Stimulated activated CD4-positive, alpha-beta T cell treated with anti-CD3 and anti-CD28 coated beads, Interleukin-12 subunit alpha, Interleukin-12 subunit beta, amount 100 ng/mL, for 4 hours (primary cell): ENCODE measurements at regions not wholly inside any gene's neighbourhood (a gene's known extent, or its start where the extent isn't known, plus 50 kb on each side); places are given as distances from the start of the nearest gene placed in this dataset.
A peak's percentile ranks its signal among the peaks of the same experiment; 100 is the strongest.
"Not testable (repeated sequence)": the region's sequence is repeated elsewhere in the genome, so short reads cannot be mapped to it uniquely, and the experiment has no call there.

Experiments used
- DNase-seq: peaks from one replicate; pipeline ENCODE4 v3.0.0-alpha.2; 2020

GRCh38 chr14:106717544-106717943 lies 1191.2 kb downstream of the TMEM121 start:
- DNase-seq, result not testable (repeated sequence)

GRCh38 chr14:106719880-106720279 lies 1193.5 kb downstream of the TMEM121 start:
- not testable (repeated sequence) for DNase-seq

GRCh38 chr14:106721926-106722325 lies 1195.5 kb downstream of the TMEM121 start:
- DNase-seq, result not testable (repeated sequence)

GRCh38 chr14:106722813-106723687 lies 1196.7 kb downstream of the TMEM121 start:
- DNase-seq, result not testable (repeated sequence)

- DNase-seq, result not testable (repeated sequence)
Measured at GRCh38 chr14:106727962-106728361, 1201.6 kb downstream of the TMEM121 start.

- no peak for DNase-seq
Measured at GRCh38 chr14:106728611-106729010, 1202.2 kb downstream of the TMEM121 start.

- DNase-seq, result no peak
Measured at GRCh38 chr14:106729551-106729950, 1203.2 kb downstream of the TMEM121 start.

- DNase-seq, result no peak
Measured at GRCh38 chr14:106733771-106734170, 1207.4 kb downstream of the TMEM121 start.

GRCh38 chr14:106737021-106737420 lies 1210.6 kb downstream of the TMEM121 start:
- DNase-seq, result no peak

GRCh38 chr14:106738075-106738474 lies 1211.7 kb downstream of the TMEM121 start:
- no peak for DNase-seq

GRCh38 chr14:106738598-106739258 lies 1212.3 kb downstream of the TMEM121 start:
- DNase-seq, result not testable (repeated sequence)

GRCh38 chr14:106741086-106741827 lies 1214.9 kb downstream of the TMEM121 start:
- not testable (repeated sequence) for DNase-seq

GRCh38 chr14:106745016-106745767 lies 1218.8 kb downstream of the TMEM121 start:
- not testable (repeated sequence) for DNase-seq

GRCh38 chr14:106750089-106750488 lies 1223.7 kb downstream of the TMEM121 start:
- DNase-seq, result not testable (repeated sequence)

GRCh38 chr14:106753751-106754150 lies 1227.4 kb downstream of the TMEM121 start:
- DNase-seq, result not testable (repeated sequence)

GRCh38 chr14:106757444-106757843 lies 1231.1 kb downstream of the TMEM121 start:
- DNase-seq, result not testable (repeated sequence)

GRCh38 chr14:106761886-106762816 lies 1235.8 kb downstream of the TMEM121 start:
- DNase-seq, result not testable (repeated sequence)

- not testable (repeated sequence) for DNase-seq
Measured at GRCh38 chr14:106764968-106765369, 1238.6 kb downstream of the TMEM121 start.

GRCh38 chr14:106766145-106766544 lies 1239.8 kb downstream of the TMEM121 start:
- DNase-seq, result no peak

- DNase-seq, result peak; percentile 54
Measured at GRCh38 chr14:106766551-106767277, 1240.3 kb downstream of the TMEM121 start.
